ENCODE measurements at regions not wholly inside any gene's neighbourhood (a gene's known extent, or its start where the extent isn't known, plus 50 kb on each side); places are given as distances from the start of the nearest gene placed in this dataset.

DNA sequence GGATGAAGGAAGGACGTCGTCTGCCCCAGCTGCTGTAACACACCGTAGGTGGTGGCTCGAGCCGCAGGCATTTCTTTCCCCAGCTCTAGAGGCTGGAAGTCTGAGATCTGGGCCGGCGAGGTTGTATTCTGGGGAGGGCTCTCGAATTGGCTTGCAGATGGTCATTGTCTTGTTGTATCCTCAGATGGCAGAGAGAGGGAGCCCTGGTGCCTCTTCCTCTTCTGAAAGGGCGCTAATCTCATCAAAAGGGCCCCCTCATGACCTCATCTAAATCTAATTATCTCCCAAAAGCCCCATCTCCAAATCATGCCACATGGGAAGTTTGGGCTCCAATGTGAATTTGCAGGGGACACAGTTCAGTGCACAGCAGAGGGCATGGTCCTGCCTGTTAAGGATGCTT lies 109.0 kb downstream of the SIK1 start:
- no peak for DNase-seq (ENCODE audit: low read depth, low spot score)

DNA sequence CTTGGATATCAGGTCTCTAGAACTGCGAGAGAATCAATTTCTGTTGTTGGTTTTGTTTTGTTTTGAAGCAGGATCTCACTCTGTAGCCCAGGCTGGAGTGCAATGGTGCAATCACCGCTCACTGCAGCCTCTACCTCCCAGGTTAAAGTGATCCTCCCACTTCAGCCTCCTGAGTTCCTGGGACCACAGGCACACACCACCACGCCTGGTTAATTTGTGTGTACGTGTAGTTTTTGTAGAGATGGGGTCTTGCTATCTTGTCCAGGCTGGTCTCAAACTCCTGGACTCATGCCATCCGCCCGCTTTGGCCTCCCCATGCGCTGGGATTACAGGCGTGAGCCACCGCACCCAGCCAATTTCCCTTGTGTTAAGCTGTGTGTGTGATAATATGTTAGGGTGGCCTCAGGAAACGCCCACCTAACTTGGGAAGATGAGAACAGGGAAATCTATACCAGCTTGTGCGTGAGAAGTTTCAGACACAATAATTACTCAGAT lies 109.6 kb downstream of the SIK1 start:
- no peak for DNase-seq (ENCODE audit: low read depth, low spot score)

DNA sequence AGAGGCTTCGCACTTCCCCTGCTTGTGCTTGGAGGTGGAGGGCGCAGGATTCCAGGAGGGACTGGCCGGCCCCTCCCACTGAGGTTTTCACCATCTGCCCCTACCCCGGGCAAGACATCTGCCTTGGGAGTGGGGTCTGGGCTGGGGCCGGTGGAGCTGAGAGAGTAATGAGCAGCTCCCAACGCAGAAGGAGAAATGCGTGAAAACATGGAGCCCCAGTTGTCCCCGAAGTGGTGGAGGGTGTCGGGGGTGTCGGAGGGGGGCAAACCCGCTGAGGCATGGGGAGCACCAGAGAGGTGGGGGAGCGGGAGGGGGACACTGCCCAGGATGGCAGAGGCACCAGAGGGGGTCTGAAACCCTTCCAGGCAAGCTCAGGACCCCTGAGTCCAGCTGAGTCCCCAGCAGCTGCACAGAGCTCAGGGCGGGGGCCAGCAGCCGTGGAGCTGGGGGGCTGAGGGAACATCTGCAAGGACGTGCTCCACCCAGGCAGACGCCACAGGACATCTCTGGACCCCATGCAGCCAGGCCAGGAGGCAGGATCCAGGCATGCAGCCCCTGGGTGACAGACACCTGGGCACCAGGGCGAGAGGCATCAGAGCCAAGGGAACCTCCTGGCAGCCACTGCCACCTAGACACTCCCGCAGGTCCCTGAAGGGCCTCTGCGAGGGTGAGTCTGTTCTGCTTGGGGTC lies 110.6 kb downstream of the SIK1 start:
- DNase-seq (ENCODE audit: low read depth, low spot score), result no peak

DNA sequence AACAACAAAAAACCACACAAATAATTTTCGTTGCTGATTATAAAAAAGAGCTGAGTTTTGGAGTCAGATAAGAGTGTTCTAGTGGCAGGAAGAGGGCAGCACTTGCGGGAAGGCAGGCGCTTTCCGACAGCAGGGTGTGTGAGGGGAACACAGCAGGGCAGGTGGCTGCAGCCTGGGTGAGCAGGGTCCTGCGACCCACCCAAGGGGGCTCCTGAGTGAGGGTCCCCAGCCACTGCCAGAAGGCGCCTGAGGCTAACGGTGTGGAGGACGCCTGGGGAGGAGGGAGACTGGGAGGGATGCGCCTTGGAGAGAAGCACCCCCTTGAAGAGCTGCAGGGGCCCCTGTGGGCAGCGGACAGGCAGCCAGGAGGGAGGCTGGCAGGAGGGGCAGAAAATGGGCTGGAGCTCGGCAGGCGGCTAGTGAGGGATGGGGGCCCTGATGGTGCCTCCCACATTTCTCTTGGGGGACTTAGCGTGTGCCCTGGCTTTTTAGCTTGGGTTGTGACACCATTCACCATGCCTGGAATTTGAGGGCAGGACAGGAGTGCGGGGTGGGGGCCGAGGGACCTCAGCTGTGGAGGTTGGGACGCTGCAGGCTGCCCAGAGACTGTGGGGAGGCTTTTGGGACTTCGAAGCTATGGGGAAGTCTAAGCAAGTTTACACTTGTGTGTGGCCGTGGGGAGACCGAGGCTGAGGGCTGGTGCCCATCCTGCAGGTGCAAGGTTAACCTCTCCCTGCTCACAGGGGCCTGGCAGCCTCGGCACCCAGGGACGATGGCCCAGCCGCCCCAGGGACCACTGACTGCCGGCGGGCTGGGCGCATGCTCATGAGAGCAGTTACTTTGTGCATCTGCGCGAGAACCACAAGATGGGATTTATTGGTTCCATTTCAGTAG lies 111.4 kb downstream of the SIK1 start:
- DNase-seq (ENCODE audit: low read depth, low spot score), result no peak

DNA sequence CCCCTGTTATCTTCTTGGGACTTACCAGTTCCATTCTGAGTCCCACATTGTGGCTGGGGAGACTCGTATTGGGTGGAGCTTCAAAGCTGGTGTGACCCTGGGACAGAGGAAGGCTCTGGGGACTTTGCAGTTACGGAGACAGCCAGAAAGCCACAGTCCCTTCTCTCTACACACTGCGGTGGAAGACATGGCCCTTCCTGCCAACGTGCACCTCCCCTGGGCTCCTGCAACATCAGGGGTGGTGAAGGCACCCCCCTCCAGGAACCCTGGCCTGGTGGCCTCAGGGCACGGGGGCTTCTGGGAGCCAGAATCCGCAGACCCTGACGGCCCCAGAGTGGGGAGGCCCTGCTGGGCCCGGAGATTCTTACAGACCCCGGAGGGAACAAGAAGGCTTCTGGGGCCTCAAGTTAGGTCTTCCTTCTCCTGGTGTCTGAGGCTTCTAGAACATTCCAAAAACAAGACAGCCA lies 113.0 kb downstream of the SIK1 start:
- no peak for DNase-seq (ENCODE audit: low read depth, low spot score)

DNA sequence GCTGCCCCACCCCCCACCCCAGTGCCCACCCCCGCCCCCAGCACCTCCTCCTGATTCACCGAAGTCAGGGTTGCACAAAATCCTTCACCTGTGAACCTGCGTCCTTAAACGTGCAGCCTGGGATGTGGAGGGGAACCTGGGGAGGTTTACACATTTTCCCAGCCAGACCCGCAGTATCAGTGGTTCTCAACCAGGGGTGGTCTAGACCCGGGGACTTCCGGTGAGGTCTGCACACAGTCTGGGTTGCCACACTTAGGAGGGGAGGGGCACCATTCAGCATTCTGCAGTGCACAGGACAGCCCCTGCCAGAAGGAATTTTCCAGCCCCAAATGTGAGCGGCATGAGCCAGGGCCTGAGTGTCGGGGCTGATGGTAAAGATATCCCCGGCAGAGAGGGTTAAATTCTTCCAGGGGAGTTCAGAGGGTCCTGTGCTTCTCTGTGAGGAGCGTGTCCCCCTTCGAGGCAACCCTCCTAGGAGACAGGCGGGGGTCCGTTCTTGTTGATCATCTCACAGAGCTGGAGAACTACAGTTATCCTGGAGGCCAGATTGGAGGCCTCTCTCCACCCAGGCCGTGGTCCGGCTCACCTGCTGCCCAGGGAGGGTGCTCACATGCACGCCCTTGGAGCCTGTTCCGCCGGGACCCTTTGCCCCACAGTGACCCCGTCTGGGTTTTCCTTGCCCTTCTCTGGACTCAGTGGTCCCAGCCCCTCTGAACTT lies 113.6 kb downstream of the SIK1 start:
- no peak for DNase-seq (ENCODE audit: low read depth, low spot score)

DNA sequence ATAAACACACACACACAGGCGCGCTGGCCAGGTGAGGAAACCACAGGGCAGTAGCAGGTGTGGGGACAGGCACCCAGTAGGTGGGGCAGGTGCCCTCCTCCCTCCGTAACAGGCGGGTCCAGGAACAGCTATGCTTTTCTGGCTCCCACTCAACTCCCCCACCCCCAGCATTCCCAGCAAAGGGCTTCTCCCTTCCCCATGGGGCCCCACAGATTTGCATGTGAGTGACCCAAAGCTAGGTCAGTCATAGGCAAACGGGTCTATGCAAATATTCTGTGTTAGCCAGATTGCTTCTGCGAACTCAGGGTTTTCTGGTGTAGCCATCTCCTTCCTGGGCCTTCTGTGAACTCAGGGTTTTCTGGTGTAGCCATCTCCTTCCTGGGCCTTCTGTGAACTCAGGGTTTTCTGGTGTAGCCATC lies 114.2 kb downstream of the SIK1 start:
- no peak for DNase-seq (ENCODE audit: low read depth, low spot score)

DNA sequence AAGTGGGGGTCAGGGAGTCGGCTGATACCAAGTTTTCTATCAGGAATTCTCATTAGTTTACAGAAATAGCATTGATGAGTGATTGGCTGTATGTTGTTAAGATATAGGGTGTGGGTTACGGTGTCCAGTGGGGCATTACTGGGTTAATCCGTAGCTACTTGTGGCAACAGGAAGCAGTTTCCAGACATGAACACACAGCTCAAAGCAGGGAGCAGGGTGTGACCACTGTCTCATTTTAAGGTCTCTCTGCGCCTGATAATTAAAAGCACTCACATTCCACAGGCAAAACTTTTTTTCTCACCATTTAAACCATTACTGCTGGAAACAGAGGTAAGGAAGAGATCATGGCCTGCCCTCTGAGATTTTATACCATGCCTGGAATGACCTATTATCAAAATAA lies 114.9 kb downstream of the SIK1 start:
- DNase-seq (ENCODE audit: low read depth, low spot score), result no peak

DNA sequence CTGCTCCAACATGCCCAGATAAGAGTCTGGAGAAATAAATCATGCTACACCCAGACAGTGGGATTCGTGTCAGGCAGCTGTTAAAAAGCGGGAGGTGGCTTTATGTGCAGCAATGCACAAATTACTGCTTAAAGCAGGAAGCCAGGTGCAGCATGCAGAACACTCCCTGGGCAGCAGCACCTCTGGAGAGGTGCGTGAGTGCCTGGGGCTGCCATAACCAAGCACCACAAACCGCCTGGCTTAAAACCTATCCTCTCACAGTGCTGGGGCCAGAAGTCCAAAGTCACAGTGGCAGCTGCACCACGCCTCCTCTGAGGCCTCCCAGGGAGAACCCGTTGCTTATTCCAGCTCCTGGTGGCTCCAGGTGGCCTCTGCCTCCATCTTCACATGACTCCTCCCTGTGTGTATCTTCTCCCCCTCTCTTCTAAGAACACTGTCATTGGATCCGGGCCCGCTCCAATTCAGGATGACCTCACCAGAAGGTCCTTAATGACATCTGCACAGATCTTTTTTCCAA lies 115.6 kb downstream of the SIK1 start:
- DNase-seq (ENCODE audit: low read depth, low spot score), result no peak

DNA sequence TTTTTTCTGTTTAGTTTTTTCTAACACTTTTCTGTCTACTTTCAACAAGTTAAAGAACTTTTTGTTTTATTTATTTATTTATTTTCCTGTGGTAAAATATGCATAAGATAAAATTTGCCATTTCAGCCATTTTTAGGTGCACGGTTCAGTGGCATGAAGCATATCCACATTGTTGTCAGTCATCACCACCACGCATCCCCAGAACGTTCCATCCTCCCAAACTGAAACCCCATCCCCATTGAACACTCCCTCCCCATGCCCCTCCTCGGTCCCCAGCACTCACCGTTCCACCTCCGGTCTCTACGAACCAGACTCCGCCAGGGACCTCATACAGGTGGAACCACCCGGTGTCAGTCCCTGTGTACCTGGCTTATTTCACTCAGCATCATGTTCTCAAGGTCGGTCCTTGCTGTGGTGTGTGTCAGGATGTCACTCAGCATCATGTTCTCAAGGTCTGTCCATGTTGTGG lies 118.1 kb downstream of the SIK1 start:
- DNase-seq (ENCODE audit: low read depth, low spot score), result no peak

DNA sequence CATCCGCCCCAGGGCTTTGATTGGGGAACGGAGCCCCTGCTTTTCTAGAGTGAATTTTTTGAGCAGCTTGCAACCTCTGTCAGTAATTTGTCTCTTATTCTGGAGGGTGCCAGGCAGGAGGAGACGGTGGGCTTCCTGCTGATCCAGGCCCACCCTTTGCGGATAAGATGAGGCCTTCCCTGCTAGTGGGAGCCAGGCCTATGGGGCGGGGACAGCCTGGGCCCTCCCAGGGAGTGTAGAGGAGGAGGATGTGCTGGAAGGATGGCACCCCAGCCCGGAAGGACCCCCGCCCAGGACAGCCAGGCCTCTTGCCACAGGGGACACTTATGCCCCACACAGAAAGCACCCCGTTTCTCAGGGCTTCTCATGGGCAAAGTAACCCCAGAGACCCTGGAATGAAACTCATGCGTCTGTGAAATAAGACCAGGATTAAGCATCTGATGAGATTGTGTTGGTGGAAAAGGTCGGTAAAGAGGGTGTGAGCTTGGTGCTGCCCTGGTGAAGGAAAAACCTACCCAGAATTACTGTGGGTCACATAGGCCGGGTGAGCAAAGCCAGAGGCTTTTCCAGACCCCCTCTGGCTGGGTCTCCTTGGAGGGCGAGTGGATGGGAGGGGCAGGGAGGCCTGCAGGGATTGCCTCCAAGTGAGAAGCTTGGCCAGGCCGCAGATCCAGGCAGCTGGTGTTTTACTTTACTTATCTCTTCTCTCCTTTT lies 118.7 kb downstream of the SIK1 start:
- DNase-seq (ENCODE audit: low read depth, low spot score), result no peak

DNA sequence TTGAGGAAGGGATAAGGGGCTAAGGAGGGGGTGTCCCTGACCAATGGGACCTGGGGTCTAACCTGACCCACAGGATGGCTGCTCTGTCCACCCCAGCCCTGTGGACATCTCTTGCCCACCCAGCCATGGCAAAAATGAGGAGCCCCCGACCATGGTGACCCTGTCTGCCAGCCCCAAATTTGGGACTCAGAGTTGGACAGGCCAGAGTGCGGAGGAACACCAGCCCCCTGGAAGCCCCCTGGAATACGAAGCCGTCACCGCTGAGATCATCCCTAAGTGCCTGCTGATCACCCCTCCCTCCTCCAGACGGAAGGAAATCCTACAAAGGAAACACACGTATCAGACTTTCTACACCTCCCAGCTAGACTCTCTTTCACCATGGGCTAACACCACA lies 119.3 kb downstream of the SIK1 start:
- DNase-seq (ENCODE audit: low read depth, low spot score), result no peak

DNA sequence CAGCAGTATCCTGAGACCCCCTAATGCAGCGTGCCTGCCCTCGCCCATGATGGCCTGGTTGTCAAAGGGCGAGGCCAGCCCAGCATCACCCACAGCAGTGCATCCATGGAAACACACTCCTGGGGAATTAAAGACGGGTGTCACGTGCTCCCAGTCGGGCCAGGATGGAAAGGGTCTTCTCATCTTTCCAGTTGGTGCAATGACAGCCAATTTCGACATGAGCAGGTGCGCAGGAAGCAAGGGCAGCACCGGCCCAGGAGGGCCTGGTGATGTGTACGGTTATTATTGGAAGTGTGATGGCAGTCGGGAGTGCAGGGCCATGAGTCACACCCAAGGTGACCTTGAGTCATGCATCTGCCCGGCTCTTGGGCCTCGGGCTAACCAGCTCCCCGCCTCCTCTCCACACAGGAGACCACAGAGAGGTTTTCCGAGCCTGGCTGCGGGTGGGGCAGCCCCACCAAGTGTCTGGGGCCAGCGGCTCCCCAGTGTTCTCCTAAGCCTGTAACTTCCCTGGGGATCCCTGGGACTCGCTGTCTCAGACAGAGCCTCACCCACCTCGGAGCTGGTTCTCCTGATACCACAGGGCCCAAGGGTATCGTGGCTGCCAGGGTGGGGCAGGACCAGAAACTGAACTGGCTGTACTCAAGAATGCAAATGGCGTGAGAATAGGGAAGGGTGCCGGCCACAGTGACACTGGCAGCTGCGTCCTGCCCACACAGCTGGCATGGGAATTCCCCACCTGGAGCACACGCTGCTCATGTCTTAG lies 119.8 kb downstream of the SIK1 start:
- no peak for DNase-seq (ENCODE audit: low read depth, low spot score)

DNA sequence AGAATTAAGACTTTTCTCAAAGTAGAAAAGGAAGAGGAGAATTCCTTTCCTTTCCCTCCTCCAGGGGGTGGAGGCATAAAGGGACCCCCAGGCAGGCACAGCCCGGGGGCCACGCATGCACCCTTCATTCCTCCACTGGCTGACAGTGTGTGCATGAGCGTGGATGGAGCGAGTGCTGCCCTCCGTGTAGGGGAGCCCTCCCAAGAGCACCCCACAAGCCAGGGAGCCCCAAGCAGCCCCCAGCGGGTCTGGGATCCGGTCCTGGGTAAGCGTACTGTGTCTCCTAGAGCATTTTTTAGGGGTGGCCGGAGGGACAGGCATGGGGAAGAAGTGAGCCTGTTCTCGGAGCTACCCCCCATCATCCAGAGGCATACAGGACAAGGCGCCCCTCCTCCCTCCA lies 120.5 kb downstream of the SIK1 start:
- DNase-seq (ENCODE audit: low read depth, low spot score), result no peak

DNA sequence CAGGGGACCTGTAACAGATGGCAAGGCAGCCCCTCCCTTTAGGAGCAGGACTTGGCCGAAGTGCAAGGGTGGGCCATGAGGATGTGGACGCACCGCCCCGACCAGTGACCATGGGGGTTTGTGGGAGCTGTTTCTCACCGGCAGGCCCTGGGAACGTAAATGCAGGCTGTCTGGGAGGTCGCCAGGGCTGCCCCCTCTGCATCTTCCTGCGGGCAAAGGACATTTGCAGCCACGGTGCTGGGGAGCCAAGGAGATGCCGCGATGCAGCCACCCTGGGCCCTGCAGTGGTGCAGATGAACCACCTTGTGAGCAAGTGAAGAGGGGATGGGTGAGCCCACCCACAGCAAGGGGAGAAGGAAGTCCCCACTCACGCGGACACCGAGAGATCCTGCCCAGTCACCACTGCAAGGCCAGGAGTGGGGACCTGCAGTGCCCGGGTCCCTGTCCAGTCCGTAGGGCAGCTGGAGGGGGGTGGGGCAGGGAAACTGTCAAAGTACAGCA lies 121.1 kb downstream of the SIK1 start:
- DNase-seq (ENCODE audit: low read depth, low spot score), result no peak

DNA sequence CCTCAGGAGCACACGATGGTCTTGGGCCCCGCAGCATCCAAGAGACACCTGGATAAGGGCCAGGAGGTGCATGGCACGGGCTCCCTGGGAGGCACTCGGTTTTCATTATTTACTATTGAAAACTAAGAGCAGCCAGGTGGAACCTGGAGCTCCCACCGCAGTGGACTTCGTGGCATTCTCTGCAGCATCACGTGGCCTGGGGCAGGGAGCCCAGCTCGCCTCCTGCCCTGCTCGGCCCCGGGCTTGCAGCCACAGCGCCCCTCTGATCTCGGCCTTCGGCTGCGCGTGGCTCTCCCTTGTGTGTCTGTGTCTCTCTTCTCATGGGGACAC lies 121.6 kb downstream of the SIK1 start:
- DNase-seq (ENCODE audit: low read depth, low spot score), result no peak

DNA sequence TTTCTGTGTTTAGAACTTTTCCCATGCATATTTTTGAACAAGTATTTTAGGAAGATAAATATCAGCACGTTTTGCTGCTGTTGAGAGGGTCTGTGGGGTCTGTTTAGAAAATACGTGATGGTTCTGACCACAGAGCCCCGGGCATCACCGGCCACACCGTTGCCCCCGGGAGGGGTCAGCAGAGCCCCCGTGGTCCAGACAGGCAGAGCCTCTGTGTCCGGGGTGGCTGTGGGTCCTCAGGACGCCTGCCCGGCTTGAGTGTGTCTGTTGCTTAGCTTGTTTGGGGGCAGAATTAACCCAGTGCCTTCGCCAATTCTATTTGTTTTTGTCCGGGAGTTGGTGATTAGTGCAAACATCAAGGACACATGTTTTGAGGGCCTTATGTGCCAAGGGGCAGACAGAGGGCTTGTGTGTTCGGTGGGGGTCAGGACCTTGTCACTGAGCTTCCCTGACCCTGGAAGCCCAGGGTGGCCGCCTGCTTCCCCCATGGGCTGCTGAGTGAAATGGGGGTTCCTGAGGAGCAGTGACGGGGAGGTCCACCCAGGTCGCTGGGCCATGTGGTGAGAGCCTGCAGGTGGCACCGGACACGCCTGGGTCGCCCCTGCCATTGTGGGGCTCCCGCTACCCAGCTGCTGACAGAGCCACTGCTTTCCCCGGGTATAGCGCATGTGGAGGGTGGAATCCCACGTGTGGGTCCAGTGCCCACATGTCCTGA lies 122.2 kb downstream of the SIK1 start:
- no peak for DNase-seq (ENCODE audit: low read depth, low spot score)

DNA sequence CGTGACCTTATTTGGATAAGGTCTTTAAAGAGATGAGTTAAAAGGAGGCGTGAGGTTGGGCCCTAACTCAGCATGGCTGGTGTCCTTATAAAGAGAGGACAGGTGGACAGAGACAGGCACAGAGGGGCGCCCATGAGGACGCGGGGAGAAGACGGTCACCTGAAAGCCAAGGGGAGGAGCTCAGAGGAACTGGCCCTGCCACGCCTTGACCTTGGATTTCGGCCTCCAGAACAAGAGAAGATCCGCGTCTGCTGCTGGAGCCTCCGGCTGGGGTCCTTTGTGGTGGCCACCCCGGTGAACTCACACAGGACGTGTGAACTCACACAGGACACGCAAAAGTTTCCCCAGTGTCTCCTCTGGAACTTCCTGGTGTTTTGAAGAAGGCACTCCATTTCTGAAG lies 122.7 kb downstream of the SIK1 start:
- no peak for DNase-seq (ENCODE audit: low read depth, low spot score)

DNA sequence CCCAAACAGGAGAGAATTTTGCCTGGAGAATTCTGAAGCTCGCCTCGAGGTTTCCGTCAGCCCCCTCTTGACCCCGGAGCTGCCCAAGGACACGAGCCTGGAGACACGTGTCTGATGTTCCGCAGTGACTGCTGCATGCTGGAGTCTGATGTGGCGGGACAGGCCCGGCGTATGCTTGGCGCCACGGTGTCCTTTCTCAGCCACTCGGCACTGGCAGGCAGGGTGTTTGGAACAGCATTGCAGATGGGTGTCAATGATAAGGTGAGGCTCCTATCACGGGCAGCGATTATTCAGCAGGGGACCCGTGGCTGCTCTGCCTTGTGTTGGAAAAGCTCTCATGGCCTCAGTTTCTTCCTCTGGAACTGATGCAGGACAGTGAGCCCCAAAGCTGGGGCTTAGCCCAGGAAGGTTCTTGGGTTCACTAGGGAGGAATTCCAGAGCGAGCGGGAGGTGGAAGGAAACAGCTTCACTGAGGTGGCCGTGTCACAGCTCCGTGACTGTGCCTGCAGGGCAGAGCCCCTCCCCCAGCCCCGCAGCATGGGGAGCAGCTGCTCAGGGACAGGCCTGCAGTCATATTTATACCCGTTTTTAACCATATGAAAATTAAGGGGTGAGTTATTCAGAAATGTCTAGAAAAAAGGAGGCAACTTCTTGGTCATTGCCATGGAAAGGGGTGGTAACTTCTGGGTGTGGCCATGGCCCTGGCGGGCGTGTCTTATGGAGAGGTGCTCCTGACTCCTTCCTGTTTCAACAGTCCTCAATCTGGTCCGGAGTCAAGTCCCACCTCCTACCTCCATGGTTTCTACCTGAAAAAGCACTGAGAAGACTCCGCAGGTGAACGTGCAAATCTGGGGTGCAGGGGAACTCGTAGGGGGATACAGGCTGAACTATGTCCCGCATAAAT lies 123.4 kb downstream of the SIK1 start:
- DNase-seq (ENCODE audit: low read depth, low spot score), result no peak

Data from activated CD4-positive, CD25-positive, alpha-beta regulatory T cell treated with anti-CD3 and anti-CD28 coated beads, Interleukin-2, amount 50 U/mL, for 16 hours (primary cell).